Transverse colon (tissue), 4 donors: ENCODE measurements at regions not wholly inside any gene's neighbourhood (a gene's known extent, or its start where the extent isn't known, plus 50 kb on each side); places are given as distances from the start of the nearest gene placed in this dataset.

Experiments used
- DNase-seq: peaks from one replicate; pipeline ENCODE4 v3.0.0-alpha.2; 2019
- H3K27ac ChIP-seq, 4 donors: fragments of 200-600 bp; sonication (generic); 2 replicates each; pipeline ENCODE4 v1.5.1; 2016 to 2018; ENCODE audit warnings: inconsistent platforms in 4 of 4
- H3K27me3 ChIP-seq: fragments of 200-600 bp; sonication (generic); 2 replicates; pipeline ENCODE4 v1.5.1; 2017; ENCODE audit warnings: inconsistent platforms
- H3K36me3 ChIP-seq, 4 donors: fragments of 200-600 bp; sonication (generic); 2 replicates each; pipeline ENCODE4 v1.5.1; 2017 to 2019; ENCODE audit warnings: inconsistent platforms in 4 of 4
- H3K4me1 ChIP-seq, 4 donors: fragments of 200-600 bp; sonication (generic); 2 replicates each; pipeline ENCODE4 v1.5.1; 2017 to 2020; ENCODE audit warnings: inconsistent platforms in 4 of 4
- H3K4me3 ChIP-seq, 4 donors: fragments of 200-600 bp; sonication (generic); 1 replicate in 1 of 4; 2 replicates in 3 of 4; pipeline versions ENCODE4 v1.5.1 to v1.6.1; 2017 to 2019; ENCODE audit warnings: inconsistent platforms in 4 of 4
- H3K9me3 ChIP-seq, 2 donors: fragments of 200-600 bp; sonication (generic); 2 replicates each; pipeline ENCODE4 v1.5.1; 2017 to 2019; ENCODE audit warnings: inconsistent platforms in 2 of 2
- CTCF ChIP-seq, 5 experiments: fragments of 200-600 bp in 3 of 5; fragments of 450-650 bp in 2 of 5; sonication (generic) in 3 of 5; IDR thresholded peaks; 1 replicate in 2 of 5; 2 replicates in 3 of 5; pipeline ENCODE4 v1.5.1; 2016 to 2017; ENCODE audit warnings: antibody characterized with exemption in 5 of 5, inconsistent platforms in 3 of 5, mild to moderate bottlenecking in 2 of 5, moderate library complexity in 1 of 5
- EP300 ChIP-seq: sonication (generic); formaldehyde crosslinking; IDR thresholded peaks from one replicate; pipeline ENCODE4 v1.6.1; 2017; ENCODE audit warnings: antibody characterized with exemption, low read depth
- POLR2A ChIP-seq: fragments of 450-650 bp; IDR thresholded peaks from one replicate; pipeline ENCODE4 v1.6.1; 2016; ENCODE audit warnings: antibody characterized with exemption, mild to moderate bottlenecking, moderate library complexity
- POLR2AphosphoS5 ChIP-seq, 3 donors: sonication (generic); formaldehyde crosslinking; IDR thresholded peaks; one replicate each; pipeline ENCODE4 v1.6.1; 2016; ENCODE audit warnings: antibody characterized with exemption in 3 of 3
- WGBS, 2 donors: methylation state at CpG; one replicate each; pipeline ENCODE4 v1.1.5; 2018; ENCODE audit warnings: low coverage in 1 of 2; 5-methylcytosine and 5-hydroxymethylcytosine counted together
- in situ Hi-C, 4 donors: fragments of 200-750 bp; cut with MboI; loops; one replicate each; pipeline versions ENCODE4 v1.15.0 to v1.15.1; 2017; ENCODE audit warnings: low sequenced_read_pairs in 3 of 4, low pct_ligation_motif_present in 1 of 4, low pct_unique_long_range_greater_than_20kb in 1 of 4
- intact Hi-C: fragments of 100-400 bp; cut with DNase I; formaldehyde crosslinking; loops from one replicate; pipeline ENCODE4 v1.15.1; 2023; ENCODE audit warnings: low total_unique reads

GRCh38 chr2:12493031-12493513, 223.7 kb upstream of the TRIB2 start:
- H3K9me3 ChIP-seq, result no peaks in the 10 kb centered on the region
- TF ChIP-seq POLR2A (no peak), EP300 (no peak), POLR2AphosphoS5 (IDR thresholded peaks at IDR 0.05) (no peak), CTCF (IDR thresholded peaks at IDR 0.05) (no peak)
- DNase-seq, result no peak
- no peaks in the 10 kb centered on the region for H3K27me3 ChIP-seq
- intact Hi-C loops, result no loop called here
- no peaks in the 10 kb centered on the region for H3K4me1 ChIP-seq
- no peak overlapping the region for H3K27ac ChIP-seq
- H3K4me3 ChIP-seq, result no peak overlapping the region
- 63 to 87% methylated on average over 3 to 9 of the region's 9 CpGs for WGBS, 2 donors
- in situ Hi-C loops, result no loop called here
- H3K36me3 ChIP-seq, result no peaks in the 10 kb centered on the region

DNA sequence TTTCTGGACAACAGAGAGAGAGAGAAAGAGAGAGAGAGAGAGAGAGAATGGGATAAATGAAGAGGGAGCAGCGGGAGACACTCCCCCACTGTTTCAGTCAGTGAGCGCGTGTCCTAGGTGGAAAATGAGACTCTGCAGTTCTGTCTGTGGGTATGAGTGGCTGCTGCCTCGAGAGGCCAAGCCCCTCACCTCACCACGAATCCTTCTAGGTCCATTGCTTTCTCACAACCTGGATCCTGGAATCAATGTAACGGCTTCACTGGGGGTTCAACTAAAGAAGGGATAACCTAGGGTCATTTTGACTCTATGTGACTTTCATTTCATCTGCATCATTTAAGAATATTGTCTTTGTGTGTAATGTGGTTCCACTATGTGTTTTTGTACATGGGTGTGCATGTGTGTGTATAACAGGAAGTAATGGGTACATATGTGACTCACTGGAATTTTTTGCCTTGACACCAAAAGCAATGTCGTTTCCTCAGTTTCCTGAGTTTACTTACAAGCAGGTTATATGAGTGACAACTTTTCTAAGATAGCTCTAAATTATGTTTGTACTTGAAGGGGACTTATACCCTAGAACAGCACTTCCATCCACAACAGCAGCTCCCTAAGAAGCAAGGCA, 221.4 kb upstream of the TRIB2 start:
- intact Hi-C loops (no loop called here), in situ Hi-C loops (no loop called here)
- Histone ChIP-seq H3K27ac (no peak overlapping the region), H3K4me1 (no peaks in the 10 kb centered on the region), H3K27me3 (no peaks in the 10 kb centered on the region), H3K36me3 (no peaks in the 10 kb centered on the region), H3K9me3 (no peaks in the 10 kb centered on the region), H3K4me3 (no peak overlapping the region)
- DNase-seq, result no peak
- TF ChIP-seq POLR2A, result no peak
- no peak for TF ChIP-seq CTCF (IDR thresholded peaks at IDR 0.05)
- no peak for TF ChIP-seq EP300
- no peak for TF ChIP-seq POLR2AphosphoS5 (IDR thresholded peaks at IDR 0.05)
- 77 to 90% methylated on average over 3 to 7 of the region's 7 CpGs for WGBS, 2 donors

GRCh38 chr2:12498286-12498685, 218.4 kb upstream of the TRIB2 start:
- H3K4me3 ChIP-seq, result no peak overlapping the region
- H3K4me1 ChIP-seq, result peaks cover 0 to 6% (median 1%) of the 10 kb centered on the region in 4 donors
- no peaks in the 10 kb centered on the region for H3K27me3 ChIP-seq
- no peak for TF ChIP-seq EP300
- no peak for TF ChIP-seq CTCF (IDR thresholded peaks at IDR 0.05)
- TF ChIP-seq POLR2A, result no peak
- TF ChIP-seq POLR2AphosphoS5 (IDR thresholded peaks at IDR 0.05), result no peak
- DNase-seq, result no peak
- H3K36me3 ChIP-seq, result no peaks in the 10 kb centered on the region
- H3K9me3 ChIP-seq, result no peaks in the 10 kb centered on the region
- WGBS, 2 donors, result 80 to 92% methylated on average over 2 to 3 of the region's 3 CpGs
- in situ Hi-C loops (no loop called here), intact Hi-C loops (no loop called here)
- H3K27ac ChIP-seq, result no peak overlapping the region

- H3K27me3 ChIP-seq, result no peaks in the 10 kb centered on the region
- H3K36me3 ChIP-seq, result no peaks in the 10 kb centered on the region
- WGBS, 2 donors, result 94 to 100% methylated on average over 1 of the region's 1 CpG
- no peaks in the 10 kb centered on the region for H3K9me3 ChIP-seq
- in situ Hi-C loops, result no loop called here
- intact Hi-C loops, result no loop called here
- no peak for DNase-seq
- H3K4me1 ChIP-seq, result peaks cover 0 to 6% (median 1%) of the 10 kb centered on the region in 4 donors
- H3K27ac ChIP-seq, result no peak overlapping the region
- TF ChIP-seq CTCF (IDR thresholded peaks at IDR 0.05), result no peak
- TF ChIP-seq EP300, result no peak
- H3K4me3 ChIP-seq, result no peak overlapping the region
Observed at GRCh38 chr2:12498704-12499103, 218.0 kb upstream of the TRIB2 start.
